ENCODE measurements at regions not wholly inside any gene's neighbourhood (a gene's known extent, or its start where the extent isn't known, plus 50 kb on each side); places are given as distances from the start of the nearest gene placed in this dataset.
"Not testable (repeated sequence)": the region's sequence is repeated elsewhere in the genome, so short reads cannot be mapped to it uniquely, and the experiment has no call there.

DNA sequence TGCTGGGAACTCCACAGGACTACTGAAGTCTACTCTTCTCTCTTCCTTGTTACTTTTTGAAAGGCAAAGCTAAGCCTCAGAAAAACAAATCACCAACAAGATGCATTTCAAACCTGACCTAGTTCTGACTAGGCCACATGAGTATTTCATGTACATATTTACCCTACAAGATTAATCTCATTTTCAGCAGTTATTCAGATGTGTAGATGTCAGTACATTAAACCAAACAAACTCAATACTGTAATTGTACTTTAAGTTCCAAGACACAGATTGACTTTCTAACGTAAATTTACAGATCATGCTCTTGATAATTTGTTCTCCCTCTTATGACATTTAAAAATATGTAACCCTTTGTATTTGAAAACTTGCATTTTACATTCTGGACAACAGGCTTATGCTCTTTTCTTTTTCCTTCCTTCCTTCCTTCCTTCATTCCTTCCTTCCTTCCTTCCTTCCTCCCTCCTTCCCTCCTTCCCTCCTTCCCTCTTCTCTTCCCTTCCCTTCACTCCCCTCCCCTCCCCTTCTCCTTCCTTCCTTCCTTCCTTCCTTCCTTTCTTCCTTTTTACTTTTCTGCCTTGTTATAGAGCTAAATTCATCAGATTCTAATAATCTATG, 1653.4 kb downstream of the EFNA5 start:
- TF ChIP-seq, protein P1, sequence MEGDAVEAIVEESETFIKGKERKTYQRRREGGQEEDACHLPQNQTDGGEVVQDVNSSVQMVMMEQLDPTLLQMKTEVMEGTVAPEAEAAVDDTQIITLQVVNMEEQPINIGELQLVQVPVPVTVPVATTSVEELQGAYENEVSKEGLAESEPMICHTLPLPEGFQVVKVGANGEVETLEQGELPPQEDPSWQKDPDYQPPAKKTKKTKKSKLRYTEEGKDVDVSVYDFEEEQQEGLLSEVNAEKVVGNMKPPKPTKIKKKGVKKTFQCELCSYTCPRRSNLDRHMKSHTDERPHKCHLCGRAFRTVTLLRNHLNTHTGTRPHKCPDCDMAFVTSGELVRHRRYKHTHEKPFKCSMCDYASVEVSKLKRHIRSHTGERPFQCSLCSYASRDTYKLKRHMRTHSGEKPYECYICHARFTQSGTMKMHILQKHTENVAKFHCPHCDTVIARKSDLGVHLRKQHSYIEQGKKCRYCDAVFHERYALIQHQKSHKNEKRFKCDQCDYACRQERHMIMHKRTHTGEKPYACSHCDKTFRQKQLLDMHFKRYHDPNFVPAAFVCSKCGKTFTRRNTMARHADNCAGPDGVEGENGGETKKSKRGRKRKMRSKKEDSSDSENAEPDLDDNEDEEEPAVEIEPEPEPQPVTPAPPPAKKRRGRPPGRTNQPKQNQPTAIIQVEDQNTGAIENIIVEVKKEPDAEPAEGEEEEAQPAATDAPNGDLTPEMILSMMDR (IDR thresholded peaks at IDR 0.05; ENCODE audit: insufficient read depth, low read length, severe bottlenecking) = no peak
- Histone ChIP-seq H3K27me3 (ENCODE audit: control insufficient read depth, insufficient read depth, low read length) (no peaks in the 10 kb centered on the region), H3K36me3 (ENCODE audit: control insufficient read depth, insufficient read depth, low read length) (no peaks in the 10 kb centered on the region), H3K4me3 (ENCODE audit: low read depth, low read length) (no peak overlapping the region)
- FAIRE-seq (no peak), DNase-seq (ENCODE audit: low read depth) (no peak)

DNA sequence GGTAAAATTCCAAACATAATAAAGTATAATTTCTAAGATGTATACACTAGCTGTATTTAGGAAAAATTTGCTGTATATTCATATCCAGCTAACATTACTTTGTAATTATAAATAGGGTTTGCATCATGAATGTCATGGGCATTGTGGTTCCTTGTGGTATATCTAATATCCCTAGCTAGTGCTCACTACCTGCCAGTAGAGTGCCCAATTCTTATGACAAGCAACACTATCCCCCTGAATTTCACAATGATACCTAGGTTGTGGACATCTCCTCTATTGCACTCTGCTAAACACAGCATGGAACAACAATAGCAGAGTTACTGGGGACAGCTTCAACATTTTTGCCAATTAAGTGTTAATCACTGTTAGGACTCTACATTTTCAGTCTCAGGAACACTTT, 1656.5 kb downstream of the EFNA5 start:
- H3K36me3 ChIP-seq (ENCODE audit: control insufficient read depth, insufficient read depth, low read length) = no peaks in the 10 kb centered on the region
- H3K27me3 ChIP-seq (ENCODE audit: control insufficient read depth, insufficient read depth, low read length) = no peaks in the 10 kb centered on the region
- FAIRE-seq (no peak), DNase-seq (ENCODE audit: low read depth) (no peak)
- TF ChIP-seq, protein P1 (IDR thresholded peaks at IDR 0.05; ENCODE audit: insufficient read depth, low read length, severe bottlenecking) = no peak
- H3K4me3 ChIP-seq (ENCODE audit: low read depth, low read length) = no peak overlapping the region

DNA sequence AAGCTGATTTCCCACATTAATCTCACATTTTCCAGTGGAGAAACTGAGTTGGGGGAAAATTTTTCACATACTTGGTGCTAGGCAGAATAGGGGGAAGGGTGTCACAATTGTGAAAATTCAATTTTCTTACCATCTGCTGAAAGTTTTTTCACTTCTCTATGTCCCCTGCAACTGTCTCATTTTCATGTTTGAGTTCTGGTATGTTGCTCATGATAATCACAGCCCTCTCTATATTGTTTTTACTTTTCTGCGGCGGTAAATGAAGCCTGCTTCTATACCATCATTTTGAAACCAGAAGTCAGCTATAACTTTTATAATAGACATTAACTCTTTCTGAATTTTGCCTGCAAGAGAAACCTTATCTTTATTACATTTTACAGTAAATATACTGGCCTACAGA, 1664.5 kb downstream of the EFNA5 start:
- DNase-seq (ENCODE audit: low read depth) (no peak), FAIRE-seq (no peak)
- no peaks in the 10 kb centered on the region for H3K27me3 ChIP-seq (ENCODE audit: control insufficient read depth, insufficient read depth, low read length)
- H3K4me3 ChIP-seq (ENCODE audit: low read depth, low read length) = no peak overlapping the region
- no peaks in the 10 kb centered on the region for H3K36me3 ChIP-seq (ENCODE audit: control insufficient read depth, insufficient read depth, low read length)
- TF ChIP-seq, protein P1 (IDR thresholded peaks at IDR 0.05; ENCODE audit: insufficient read depth, low read length, severe bottlenecking) = no peak

DNA sequence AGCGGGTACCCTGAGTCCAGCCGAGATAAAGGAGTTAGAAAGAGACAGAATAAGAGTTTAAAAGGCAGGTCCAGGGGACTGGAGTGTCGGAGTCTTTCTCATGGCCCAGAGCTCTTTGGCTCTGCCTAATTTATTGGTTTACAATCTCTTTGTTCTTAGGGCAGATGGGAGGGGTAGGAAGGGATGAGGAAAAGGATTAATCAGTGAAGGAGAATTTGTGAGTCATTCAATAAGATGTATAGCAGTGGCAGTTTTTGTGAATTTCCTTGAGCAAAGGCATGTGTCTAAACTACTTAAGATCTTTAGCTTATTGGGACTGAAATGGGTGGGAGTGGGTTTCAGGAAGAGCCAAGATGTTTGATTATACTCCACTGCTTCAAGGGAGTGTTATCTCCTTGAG, 1671.7 kb downstream of the EFNA5 start:
- not testable (repeated sequence) for FAIRE-seq; H3K4me3 ChIP-seq (ENCODE audit: low read depth, low read length); H3K27me3 ChIP-seq (ENCODE audit: control insufficient read depth, insufficient read depth, low read length); H3K36me3 ChIP-seq (ENCODE audit: control insufficient read depth, insufficient read depth, low read length)
- DNase-seq (ENCODE audit: low read depth) = peak; percentile 32

DNA sequence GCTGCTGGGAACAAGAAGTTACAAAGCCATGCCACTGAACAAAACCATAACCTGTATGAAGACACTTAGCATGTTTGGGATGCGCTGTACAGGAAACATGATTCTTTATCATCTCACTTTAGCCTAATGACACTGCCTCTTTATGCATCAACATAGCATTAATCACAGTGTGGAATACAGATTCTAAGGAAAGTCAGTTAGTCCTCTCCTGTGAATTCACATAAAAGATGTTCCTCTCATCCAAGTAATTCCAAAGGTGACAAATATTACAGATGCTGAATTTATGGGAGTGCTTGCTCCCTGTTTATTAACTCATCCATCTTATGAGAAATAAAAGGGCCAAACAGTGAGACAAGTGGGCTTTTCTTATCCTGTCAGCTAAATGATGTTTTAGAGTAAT, 1677.7 kb downstream of the EFNA5 start:
- Histone ChIP-seq H3K36me3 (ENCODE audit: control insufficient read depth, insufficient read depth, low read length) (no peaks in the 10 kb centered on the region), H3K4me3 (ENCODE audit: low read depth, low read length) (no peak overlapping the region), H3K27me3 (ENCODE audit: control insufficient read depth, insufficient read depth, low read length) (no peaks in the 10 kb centered on the region)
- TF ChIP-seq, protein P1 (IDR thresholded peaks at IDR 0.05; ENCODE audit: insufficient read depth, low read length, severe bottlenecking) = no peak
- DNase-seq (ENCODE audit: low read depth) (no peak), FAIRE-seq (no peak)

DNA sequence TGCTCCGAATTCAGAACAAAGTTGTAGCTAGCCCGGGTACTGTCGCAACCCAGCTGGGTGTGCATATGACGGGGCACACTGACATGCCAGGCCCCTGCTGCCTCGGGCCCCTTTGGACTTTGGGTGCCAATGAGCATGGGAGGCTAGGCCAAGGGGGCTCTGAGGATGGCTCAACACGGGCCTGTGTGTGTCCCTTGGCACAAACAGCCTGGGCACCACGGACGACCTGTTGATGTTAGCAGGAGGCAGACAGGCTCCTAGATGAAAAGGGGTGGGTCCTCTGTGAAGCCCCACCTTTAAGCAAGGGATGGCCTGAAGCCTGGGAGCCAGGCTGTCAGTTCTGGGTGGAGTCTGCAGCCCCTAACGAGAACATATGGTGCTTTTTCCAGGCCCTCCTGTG, 1688.2 kb downstream of the EFNA5 start:
- FAIRE-seq = no peak
- Histone ChIP-seq H3K27me3 (ENCODE audit: control insufficient read depth, insufficient read depth, low read length) (no peaks in the 10 kb centered on the region), H3K4me3 (ENCODE audit: low read depth, low read length) (no peak overlapping the region), H3K36me3 (ENCODE audit: control insufficient read depth, insufficient read depth, low read length) (no peaks in the 10 kb centered on the region)
- DNase-seq (ENCODE audit: low read depth) = no peak
- TF ChIP-seq, protein P1 (IDR thresholded peaks at IDR 0.05; ENCODE audit: insufficient read depth, low read length, severe bottlenecking) = no peak
